AML-193 (cell line): ENCODE measurements at regions not wholly inside any gene's neighbourhood (a gene's known extent, or its start where the extent isn't known, plus 50 kb on each side); places are given as distances from the start of the nearest gene placed in this dataset.
"Not testable (repeated sequence)": the region's sequence is repeated elsewhere in the genome, so short reads cannot be mapped to it uniquely, and the experiment has no call there.

Experiments
- DNase-seq, 2 experiments: peaks; one replicate each; lab custom pipeline; 2025; lab: John Stamatoyannopoulos, UW

DNA sequence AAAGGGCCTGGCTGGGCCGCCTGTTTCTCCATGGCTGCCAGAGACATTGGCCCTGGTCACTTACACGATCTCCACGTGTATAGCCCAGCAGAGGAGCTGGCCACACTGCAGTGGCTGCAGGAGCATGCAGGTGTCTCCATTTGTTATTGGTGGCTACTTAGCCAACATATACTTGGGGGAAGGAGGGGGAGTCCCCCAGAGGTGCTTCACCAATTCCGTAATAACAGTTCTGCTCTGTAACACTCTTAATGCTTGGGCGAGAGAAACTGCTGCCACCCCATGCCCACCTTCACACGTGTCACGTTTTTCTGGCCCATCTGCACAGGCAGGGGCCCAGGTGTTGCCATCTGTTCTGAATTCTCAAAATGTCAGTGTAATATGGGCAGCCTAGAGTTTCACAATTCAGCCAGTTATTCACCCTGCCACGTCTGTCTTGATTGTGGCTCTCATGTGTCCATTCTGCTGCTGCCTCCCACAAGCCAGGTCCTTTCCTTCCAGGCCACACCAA, 353.5 kb downstream of the BCL2L11 start:
- not testable (repeated sequence) for DNase-seq

DNA sequence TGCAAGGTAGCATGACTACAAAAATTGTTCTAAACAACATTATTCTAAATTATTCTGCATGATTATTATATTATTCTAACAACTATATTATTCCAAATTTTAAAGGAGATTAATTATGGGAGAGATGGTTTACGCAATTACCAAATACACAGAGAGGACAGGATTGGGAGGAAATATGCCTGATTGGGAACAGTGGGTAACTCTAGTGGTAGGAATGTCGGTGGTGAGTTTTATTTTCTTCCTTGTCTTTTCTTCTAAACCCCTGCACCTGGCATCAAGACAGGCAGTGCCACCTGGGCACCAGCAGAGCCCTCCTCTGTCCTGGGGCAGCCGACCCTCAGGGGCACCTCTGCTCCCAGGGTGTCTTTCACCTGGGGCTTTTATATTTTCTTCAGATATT, 357.6 kb downstream of the BCL2L11 start:
- DNase-seq: not testable (repeated sequence)

DNA sequence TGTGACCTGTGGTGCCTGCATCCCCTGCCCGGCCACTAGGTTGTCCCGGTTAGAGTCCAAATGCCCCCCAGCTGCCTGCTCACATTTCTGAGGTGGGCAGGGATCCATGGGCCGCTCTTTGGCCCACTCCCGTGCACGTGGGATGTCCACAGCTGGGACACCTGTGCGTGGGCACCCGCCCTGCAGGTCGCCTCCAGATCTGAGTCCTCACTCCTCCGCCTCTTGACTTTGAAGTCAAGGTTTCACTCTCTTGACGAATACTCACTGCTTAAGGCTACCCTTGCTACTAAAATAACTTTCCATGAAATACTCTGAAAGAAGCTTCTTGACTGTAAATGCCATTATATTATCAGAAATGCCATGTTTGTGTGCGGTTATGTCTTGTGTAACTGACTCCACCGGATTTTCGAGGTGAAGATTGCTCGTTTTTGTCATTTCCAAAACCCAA, 358.2 kb downstream of the BCL2L11 start:
- not testable (repeated sequence) for DNase-seq

DNA sequence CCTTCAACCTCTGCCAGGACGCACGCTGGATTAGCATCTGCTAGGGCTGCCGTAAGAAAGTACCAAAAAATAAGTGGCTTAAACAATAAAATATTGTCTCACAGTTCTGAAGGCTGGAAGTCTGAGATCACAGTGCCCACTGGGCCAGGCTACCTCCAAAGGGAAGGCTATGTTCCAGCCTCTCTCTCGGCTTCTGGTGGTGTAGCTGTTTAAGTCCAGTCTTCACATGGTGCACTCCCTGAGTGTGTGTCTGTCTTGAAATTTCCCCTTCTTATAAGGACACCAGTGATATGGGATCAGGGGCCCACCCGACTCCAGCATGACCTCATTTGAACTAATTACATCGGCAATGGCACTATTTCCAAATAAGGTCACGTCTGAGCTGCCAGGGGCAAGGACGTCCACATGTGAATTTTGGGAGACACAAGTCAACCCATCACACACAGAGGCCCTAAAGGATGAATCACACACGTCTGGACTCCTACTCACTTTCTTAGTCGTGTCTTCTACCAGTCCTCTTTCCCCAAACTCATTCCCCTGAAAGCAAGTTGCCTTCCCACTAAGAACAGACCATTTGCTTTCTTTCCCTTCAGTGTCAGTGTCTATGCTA, 359.4 kb downstream of the BCL2L11 start:
- DNase-seq: not testable (repeated sequence)

DNA sequence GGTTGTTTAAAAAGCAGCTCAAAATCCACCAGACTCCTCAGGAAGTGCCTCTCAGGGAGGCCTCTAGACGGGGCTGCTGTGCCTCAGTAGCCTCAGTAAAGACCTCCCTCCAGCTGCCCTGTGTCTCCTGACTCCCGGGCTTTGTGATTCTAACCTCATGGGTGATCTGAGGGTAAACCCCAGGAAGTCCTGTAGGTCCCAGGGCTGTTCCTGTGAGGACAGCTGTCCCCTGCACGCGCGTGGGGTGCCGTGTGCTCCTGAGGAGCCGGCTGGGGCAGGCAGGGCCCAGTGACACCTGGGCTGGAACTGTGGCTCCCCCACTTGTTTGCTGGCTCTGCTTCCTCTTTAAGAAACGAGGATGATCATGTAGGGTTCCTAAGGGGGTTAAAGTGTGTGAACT, 359.9 kb downstream of the BCL2L11 start:
- not testable (repeated sequence) for DNase-seq

DNA sequence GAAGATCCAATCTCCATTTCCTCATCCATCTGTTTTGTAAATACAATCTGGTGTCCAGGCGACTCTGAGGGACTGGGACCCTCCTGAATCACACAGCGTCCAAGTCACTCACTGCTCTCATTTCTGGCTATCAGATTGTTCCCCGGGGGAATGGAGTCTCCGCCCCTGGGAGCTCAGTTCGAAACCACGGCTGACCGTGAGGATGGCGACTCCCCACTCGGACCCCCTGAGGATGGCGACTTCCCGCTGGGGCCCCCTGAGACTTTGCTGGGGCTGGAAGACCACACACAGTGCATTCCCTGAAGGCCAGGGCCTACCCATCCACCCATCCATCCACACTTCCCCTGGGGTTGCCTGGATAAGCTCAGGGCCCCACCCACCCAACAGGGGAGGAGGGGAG, 360.5 kb downstream of the BCL2L11 start:
- DNase-seq: not testable (repeated sequence)

DNA sequence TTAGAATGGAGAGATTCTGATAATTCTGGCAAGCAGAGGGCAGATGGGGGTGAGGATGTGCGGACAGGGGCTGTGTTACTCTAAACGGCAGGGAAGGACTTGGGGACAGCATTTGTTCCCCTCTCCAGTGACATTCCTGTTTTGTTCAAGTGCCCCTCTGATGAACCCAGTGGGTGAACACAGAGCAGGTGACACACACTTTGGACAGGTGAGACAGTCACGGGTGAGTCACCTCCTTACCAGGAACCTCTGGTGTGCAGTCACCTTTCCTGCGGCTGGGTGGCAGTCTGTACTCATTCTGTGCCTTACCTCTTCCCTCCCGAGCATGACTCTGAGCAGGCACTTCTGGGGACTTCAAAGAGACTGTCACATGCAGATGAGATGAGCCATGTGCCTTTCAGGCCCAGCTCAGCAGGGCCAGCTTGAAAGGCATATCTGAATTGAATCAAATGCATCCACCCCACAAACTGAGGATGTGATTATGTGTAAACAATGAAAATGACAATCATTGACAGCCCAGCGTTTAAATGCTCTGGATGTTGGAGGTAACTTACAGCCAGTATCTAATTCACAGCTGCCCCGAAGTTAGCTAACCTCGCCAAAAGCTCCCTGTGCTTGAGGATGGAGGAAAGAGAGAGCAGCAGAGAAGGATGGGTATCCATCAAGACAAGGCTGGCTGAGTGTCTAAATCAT, 362.4 kb downstream of the BCL2L11 start:
- not testable (repeated sequence) for DNase-seq

DNA sequence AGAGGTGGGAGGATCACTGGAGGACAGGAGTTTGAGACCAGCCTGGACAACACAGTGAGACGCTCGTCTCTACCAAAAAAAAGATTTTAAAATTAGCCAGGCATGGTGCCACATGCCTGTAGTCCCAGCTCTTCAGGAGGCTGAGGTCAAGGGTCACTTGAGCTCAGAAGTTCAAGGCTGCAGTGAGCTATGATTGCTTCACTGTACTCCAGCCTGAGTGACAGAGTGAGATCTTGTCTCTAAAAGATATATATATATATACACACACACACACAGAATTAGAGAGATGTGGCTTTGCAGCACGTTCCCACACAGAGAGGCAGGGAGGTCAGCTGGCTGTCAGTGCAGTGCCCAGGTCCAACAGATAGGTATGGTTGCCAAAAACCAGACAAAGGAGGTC, 363.4 kb downstream of the BCL2L11 start:
- DNase-seq: not testable (repeated sequence)

DNA sequence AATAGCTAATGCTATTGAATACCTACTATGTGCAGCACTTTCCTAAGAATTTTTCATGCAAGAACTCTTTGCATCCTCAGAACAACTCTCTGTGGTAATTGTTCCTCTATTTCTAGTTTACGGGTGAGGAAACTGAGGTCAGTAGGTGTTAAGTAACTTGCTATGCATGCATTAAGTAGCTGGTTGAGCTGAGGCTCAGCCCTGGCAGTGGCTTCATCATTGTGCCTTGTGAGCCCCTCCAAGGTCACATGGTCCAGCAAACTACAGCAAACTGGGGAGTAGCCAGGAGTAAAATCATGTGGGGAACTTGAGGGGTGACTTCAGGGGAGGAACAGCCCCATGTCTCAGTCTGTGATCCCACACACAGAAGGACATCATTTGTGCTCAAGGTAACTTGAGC, 365.2 kb downstream of the BCL2L11 start:
- DNase-seq: not testable (repeated sequence)

DNA sequence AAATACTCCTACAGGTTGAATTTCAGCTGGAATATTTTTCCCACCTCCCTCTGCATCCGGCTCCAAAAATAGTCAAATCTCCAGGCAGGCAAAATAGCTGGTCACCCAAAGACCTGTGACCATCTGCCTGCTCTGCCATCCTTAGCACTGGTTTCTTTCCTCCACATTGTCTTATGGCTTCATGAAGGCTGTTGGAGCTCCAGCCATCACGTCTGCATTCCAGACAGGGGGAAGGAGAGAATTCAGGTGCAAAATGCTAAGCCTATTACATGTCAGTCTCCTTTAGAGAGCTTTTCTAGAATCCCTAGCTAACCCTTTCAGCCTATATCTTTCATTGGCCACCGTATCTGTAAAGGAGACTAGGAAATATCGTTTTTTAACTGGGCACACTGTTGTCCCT, 367.7 kb downstream of the BCL2L11 start:
- DNase-seq: not testable (repeated sequence)

DNA sequence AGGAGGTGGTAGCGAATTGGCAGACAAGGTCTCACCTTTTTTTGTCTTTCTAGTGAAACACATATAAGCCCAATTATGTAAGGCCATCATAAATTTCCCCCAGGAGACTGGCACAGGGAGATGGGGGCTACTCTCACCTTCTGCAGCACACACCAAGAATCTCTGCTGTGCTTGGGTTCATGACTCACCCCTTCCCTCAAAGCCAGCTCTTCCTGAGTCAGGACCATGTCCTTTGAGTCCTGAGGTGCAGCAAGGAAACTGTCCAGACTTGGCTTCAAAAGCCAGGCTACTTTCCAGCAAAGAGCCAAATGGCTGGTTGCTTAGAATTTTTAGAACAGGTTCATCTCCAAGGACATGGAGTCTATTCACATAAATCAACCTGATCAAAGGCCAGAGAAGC, 368.7 kb downstream of the BCL2L11 start:
- not testable (repeated sequence) for DNase-seq

DNA sequence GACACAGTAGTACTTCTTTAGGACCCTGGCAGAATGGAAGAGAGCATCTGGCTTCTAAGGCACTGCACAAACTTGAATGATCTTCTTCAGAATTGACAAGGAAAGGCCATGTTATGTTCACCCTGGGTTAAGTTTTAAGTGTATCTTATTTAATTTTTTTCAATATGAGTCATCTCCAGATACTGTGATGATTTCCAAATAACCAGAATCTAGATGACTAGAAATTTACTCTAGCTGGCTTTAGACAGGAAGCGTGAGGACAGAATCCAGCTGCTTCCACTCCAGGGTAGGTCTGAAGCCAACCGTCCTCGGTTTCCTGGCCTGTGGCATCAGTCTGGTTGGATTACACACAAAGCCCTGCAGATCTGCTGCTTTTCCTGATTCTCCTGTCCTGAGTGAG, 370.5 kb downstream of the BCL2L11 start:
- not testable (repeated sequence) for DNase-seq

DNA sequence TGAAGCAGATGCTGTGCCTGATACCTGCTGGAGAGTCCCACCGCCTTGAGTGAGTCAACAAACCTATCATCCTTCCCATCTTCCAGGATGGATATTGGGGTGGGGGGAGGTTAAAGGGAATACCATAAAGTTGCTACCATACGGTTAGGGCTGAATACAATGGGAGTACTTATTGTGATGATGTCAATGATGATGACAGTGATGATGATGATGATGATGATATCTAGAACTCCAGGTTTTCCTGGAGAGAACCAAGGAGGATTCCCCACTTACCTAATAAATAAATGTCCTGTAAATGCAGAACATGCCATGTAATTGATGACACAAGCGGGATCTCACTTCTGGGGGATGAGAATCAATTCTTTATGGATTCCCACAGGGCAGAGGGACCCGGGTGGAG, 370.9 kb downstream of the BCL2L11 start:
- DNase-seq: not testable (repeated sequence)

DNA sequence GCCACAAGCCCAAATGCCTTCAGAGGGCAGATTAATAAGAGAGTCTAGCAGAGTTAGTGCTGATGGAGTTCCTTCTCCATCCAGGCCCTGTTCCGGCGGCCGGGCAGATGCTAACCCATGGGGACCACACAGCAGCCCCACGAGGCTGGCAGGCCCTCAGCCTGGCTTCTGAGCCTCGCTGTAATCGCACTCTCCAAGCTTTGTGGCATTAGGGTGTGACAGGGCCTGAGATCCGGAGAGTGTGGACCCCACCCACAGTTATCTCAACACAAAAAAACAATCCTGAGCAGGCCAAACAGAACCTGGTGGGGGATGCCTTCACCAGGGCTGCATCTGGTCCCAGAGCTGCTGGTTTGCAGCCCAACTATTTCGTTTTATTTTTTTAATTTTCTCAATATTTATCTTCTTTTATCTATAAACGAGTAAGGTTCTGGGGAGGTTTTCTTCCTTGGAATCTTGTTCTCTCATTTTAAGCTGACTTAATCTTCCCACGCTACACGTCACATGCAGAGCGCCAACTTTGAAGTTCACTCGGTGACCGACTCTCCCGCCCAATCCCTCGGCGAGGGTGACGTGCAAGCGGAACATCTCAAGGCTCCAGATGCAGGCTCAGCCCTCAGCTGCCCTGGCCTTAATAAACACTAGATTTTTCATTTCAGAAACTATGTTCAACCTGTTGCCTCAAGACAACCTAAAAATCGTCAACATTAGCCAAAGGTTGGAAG, 372.4 kb downstream of the BCL2L11 start:
- not testable (repeated sequence) for DNase-seq

DNA sequence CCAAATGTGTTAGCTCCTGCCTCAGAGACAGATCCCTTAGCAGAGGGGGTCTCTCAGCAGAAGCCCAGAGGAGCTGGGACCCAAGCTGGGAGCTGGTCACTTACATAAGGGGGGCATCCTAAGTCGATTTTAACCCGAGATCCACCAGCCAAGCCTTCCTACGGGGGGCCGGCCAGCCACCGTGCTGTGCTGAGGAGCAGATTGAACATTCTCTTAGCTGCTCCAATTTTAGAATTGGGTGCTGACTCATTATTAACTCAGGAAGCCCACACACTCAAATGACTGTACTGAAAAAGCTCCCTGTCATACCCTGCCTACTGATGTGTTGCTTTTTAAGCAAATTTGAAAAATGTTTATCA, 373.0 kb downstream of the BCL2L11 start:
- not testable (repeated sequence) for DNase-seq

DNA sequence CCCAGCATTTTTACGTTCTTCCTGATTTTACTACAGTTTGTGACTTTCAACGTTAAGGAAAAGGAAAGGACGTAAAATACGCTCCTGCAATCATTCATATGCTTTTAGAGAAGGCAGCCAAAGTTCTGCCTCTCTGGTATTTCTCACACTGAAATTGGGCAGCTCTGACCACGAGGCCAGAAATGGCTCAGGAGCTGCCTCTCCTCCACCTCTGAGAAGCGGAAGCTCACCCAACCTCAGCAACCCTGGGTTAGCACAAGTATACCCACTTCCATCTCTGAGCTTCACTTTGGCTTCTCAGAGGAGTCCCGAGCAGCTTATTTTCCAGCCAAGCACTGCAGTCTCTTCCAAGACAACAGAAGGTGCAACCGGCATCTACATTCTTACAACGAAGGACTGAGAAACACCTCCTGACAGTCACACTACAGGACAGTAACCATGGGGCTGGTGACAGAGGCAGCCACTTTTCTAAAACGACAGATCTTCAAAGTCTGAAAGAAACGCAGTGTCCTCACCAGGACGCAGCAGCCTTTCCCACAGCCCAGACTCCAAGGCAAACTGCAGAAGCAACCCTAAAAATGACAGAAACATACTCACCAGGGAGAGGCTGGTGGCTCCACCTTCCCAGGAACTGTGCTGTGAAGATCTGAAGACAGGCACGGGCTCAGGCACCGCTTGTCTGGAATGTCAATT, 373.7 kb downstream of the BCL2L11 start:
- not testable (repeated sequence) for DNase-seq

DNA sequence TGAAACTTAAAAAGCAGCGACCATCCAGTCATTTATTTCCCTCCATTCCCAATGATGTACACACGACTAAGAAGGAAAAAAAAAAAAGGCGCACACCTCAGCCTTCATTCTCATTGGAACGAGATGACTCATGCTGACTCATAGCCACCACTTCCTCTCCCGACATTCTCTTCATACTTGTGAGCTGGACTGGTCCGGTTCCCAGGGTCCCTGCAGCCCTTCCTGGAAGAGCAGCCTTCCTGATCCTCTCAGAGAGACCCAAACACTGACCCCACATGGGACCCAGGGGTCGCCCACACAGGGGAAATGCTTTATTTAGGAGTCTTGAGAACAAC, 374.2 kb downstream of the BCL2L11 start:
- not testable (repeated sequence) for DNase-seq

DNA sequence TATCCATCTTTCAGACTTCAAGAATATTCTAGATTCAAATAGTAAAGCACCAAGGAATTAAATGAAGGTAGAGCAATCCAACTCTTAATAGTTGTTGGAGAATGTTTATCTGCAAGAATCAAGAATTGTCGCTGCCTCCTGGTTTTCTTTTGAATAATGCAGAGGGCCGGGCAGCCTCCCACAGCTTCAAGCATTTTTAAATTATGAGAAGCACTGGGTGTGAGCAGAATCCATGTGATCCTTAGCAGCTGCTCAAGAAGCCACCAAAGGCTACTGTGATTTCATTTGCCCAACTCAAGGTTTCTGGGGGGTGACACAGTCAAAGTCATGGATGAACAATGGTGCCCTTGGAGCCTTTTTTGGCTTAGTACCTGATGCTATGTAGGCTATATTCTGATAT, 374.9 kb downstream of the BCL2L11 start:
- not testable (repeated sequence) for DNase-seq

DNA sequence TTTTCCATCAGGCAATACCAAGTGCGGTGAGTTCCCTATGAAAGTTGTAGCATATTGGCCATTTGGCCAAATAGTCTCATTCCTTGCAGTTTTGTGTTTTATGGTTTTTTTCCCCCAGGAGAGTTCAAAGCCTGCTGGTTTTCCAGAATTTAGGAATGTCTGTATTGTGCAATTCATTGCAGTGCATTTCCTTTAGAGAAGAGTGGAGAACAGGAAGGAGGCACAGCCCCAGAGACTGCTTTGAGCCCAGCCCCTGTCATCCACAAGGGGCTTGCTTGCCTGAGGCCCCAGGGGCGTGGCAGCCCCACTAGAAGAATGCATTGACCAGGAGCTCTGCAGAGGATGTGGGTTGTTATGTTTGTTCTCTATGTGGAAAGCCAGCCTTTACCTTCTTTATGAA, 375.5 kb downstream of the BCL2L11 start:
- not testable (repeated sequence) for DNase-seq

DNA sequence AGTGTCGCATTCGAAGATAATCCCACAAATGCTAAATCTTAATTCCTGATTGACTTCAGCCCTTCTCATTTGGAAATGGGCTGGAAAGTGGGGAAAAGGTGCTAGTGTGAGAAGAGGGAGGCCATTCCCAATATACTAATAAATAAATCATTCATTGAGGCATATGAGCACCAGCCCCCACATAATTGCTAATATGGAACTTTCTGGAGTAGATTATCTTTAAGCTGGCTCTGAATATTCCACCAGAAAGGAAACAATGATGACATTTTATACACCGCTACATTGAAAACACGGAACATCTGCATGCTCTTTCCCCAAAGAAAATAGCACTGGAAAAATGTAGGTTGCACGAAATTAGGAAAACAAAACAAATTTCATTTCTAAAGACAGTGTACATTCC, 376.1 kb downstream of the BCL2L11 start:
- DNase-seq: not testable (repeated sequence)

DNA sequence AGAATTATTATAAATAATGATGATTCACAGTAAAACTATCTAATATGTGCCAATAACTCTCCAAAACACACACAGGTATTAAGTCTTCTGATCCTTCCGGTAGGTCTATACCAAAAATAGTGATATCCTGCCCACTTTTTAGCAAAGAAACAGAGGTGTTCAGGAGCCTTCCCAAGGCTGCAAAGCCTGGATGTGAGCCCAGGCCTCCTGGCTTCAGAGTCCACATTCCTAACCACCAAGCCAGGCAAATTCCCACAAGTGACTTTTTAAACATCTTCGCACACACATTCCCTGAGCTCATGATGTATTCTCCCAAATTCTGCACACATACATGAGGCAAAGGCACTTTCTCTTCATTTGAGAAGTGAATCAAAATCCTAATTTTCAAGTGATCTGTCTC, 376.6 kb downstream of the BCL2L11 start:
- DNase-seq: not testable (repeated sequence)

DNA sequence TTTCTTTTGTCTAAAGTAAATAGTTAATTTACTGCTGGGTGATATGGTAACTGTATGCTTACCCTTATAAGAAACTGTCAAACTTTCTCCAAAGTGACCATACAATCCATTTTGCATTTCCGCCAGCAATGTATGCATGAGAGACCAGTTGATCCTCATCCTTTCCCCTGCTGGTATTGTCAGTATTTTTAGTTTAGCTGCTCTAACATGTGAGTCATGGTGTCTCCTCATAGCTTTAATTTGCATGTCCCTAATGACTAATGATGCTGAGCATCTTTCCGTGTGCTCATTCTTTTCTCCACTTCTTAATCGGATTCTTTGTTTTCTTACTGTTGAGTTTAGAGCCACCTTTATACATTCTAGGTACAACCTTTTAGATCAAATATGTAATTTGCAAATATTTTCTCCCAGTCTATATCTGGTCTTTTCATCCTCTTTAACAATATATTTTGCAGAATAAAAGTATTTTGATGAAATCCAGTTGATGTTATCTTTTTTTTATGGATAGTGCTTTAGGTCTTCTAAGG, 379.9 kb downstream of the BCL2L11 start:
- DNase-seq: not testable (repeated sequence)
